ENCODE measurements at regions not wholly inside any gene's neighbourhood (a gene's known extent, or its start where the extent isn't known, plus 50 kb on each side); places are given as distances from the start of the nearest gene placed in this dataset.
"Not testable (repeated sequence)": the region's sequence is repeated elsewhere in the genome, so short reads cannot be mapped to it uniquely, and the experiment has no call there.

DNA sequence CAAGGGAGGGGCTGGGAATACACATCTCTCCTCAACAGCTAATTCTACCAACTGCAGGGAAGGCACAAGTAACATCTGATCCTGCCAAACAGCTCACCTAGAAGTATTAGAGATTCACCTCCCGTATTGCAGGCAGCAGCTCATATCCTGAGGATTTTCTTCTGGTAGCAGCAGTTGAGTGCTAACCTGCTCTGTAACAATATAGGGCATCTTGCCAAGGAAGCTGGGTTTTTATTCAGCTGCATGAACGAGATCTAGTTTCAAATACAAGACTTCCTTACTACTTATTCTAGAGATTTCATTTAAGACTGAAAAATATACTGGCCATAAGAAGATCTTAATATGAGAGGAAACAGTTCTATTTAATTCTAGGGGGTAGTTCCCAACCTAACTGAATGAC is 261.4 kb upstream of the USP15 start:
- Mint-ChIP-seq H3K27me3 (ENCODE audit: low read depth) (no peaks in the 10 kb centered on the region), H3K36me3 (ENCODE audit: insufficient read depth) (no peaks in the 10 kb centered on the region), H3K4me3 (no peak overlapping the region), H3K4me1 (ENCODE audit: low read depth) (no peaks in the 10 kb centered on the region), H3K9me3 (no peaks in the 10 kb centered on the region)
- ATAC-seq = no peak
- DNase-seq = no peak

DNA sequence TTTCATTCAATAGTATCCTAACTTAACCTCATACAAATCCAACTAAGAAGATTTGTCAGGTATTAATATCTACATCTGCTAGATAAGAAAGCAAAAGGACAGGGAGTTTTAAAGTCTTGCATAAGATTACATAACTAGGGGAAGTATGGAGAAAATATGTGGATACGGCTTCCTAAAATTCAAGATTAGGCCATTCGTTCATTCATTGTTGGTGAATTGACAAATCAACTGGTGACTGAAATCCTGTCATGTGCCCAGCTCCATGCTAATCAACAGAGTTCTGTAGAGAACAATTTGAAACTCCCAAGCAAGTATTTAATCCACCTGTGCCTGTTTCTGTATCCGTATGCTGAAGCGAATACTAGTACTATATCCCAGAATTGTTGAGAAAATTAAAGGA is 260.9 kb upstream of the USP15 start:
- no peak for ATAC-seq
- H3K36me3 Mint-ChIP-seq (ENCODE audit: insufficient read depth) = no peaks in the 10 kb centered on the region

GRCh38 chr12:62001424-62001823 is 258.8 kb upstream of the USP15 start:
- ATAC-seq (no peak), DNase-seq (no peak)
- no peaks in the 10 kb centered on the region for H3K4me1 Mint-ChIP-seq (ENCODE audit: low read depth)
- peaks cover 2% of the 10 kb centered on the region for H3K27me3 Mint-ChIP-seq (ENCODE audit: low read depth)
- H3K9me3 Mint-ChIP-seq = no peaks in the 10 kb centered on the region
- no peak overlapping the region for H3K4me3 Mint-ChIP-seq
- H3K36me3 Mint-ChIP-seq (ENCODE audit: insufficient read depth) = no peaks in the 10 kb centered on the region

More for the DNA sequence above, 260.9 kb upstream of the USP15 start:
- Mint-ChIP-seq H3K4me3 (no peak overlapping the region), H3K4me1 (ENCODE audit: low read depth) (no peaks in the 10 kb centered on the region), H3K27me3 (ENCODE audit: low read depth) (no peaks in the 10 kb centered on the region), H3K9me3 (no peaks in the 10 kb centered on the region)
- no peak for DNase-seq

GRCh38 chr12:62003226-62003625 is 257.0 kb upstream of the USP15 start:
- Mint-ChIP-seq H3K4me1 (ENCODE audit: low read depth) (no peaks in the 10 kb centered on the region), H3K27me3 (ENCODE audit: low read depth) (peaks cover 2% of the 10 kb centered on the region), H3K36me3 (ENCODE audit: insufficient read depth) (no peaks in the 10 kb centered on the region), H3K4me3 (no peak overlapping the region), H3K9me3 (no peaks in the 10 kb centered on the region)
- DNase-seq (no peak), ATAC-seq (no peak)

GRCh38 chr12:62003701-62004100 is 256.5 kb upstream of the USP15 start:
- H3K4me3 Mint-ChIP-seq = no peak overlapping the region
- no peaks in the 10 kb centered on the region for H3K9me3 Mint-ChIP-seq
- no peak for ATAC-seq
- H3K4me1 Mint-ChIP-seq (ENCODE audit: low read depth) = no peaks in the 10 kb centered on the region
- peaks cover 2% of the 10 kb centered on the region for H3K27me3 Mint-ChIP-seq (ENCODE audit: low read depth)
- DNase-seq = no peak
- H3K36me3 Mint-ChIP-seq (ENCODE audit: insufficient read depth) = no peaks in the 10 kb centered on the region

DNA sequence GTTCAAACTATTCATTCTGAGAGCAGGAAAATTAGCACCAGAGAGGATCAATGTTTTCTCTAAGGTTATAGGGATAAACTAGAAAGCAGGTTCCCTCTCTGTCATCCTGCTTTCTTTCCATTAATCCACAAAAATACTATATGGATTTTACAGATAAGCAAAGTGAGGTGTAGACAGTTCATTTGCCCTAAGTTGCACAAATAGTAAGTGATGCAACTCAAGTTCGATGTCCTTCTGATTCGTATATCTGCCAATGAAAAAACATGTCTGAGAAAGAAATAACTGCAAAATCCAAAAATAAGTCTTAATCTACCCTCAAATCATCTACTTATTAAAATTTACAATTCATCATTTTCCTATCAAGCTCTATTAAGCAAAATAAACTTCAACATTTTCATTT is 254.6 kb upstream of the USP15 start:
- DNase-seq = no peak
- ATAC-seq = no peak
- Mint-ChIP-seq H3K36me3 (ENCODE audit: insufficient read depth) (no peaks in the 10 kb centered on the region), H3K9me3 (no peaks in the 10 kb centered on the region), H3K4me1 (ENCODE audit: low read depth) (no peaks in the 10 kb centered on the region), H3K4me3 (no peak overlapping the region), H3K27me3 (ENCODE audit: low read depth) (peaks cover 2% of the 10 kb centered on the region)

GRCh38 chr12:62006076-62006732 is 254.0 kb upstream of the USP15 start:
- H3K4me3 Mint-ChIP-seq = no peak overlapping the region
- peaks cover 2% of the 10 kb centered on the region for H3K27me3 Mint-ChIP-seq (ENCODE audit: low read depth)
- no peaks in the 10 kb centered on the region for H3K36me3 Mint-ChIP-seq (ENCODE audit: insufficient read depth)
- DNase-seq (no peak), ATAC-seq (no peak)
- H3K9me3 Mint-ChIP-seq = no peaks in the 10 kb centered on the region
- H3K4me1 Mint-ChIP-seq (ENCODE audit: low read depth) = no peaks in the 10 kb centered on the region

DNA sequence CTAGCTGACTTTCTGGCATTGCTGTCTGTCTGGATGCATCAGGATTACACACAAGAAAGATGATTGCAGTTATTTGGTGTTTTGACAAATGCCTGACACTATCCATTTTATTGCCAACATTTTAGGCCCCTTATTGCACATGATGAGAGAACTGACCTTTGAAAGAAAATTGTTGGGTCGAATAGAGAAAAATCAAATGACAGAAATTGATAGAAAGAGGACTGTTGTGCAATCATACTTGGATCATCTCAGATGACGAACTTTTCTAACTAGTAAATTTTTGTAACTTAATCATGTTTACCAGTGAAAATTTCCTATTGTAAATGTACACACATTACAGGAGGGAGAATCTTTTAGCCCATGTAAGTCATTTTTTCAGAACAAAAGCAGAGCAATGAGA is 251.5 kb upstream of the USP15 start:
- no peak overlapping the region for H3K4me3 Mint-ChIP-seq
- H3K27me3 Mint-ChIP-seq (ENCODE audit: low read depth) = peaks cover 2% of the 10 kb centered on the region
- no peaks in the 10 kb centered on the region for H3K4me1 Mint-ChIP-seq (ENCODE audit: low read depth)
- H3K9me3 Mint-ChIP-seq = no peaks in the 10 kb centered on the region
- DNase-seq (no peak), ATAC-seq (no peak)
- H3K36me3 Mint-ChIP-seq (ENCODE audit: insufficient read depth) = no peaks in the 10 kb centered on the region

DNA sequence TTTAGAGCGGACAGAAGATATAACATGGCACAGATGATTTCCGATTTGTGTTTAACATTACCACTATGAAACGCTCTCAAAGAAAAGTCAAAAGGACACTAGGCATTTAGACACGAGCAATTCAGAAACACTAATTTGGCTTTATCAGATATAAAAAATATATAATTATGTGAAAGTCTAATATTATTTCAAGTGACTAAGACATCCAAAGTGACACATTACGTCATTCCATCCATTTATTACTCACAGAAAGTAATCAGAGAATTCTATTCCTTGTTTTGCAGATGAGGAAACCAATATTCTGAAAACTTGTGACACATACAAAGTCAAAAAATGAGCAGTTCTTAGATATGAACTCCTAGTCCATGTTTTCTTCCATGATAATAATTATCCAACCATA is 250.8 kb upstream of the USP15 start:
- peaks cover 2% of the 10 kb centered on the region for H3K27me3 Mint-ChIP-seq (ENCODE audit: low read depth)
- ATAC-seq = no peak
- no peak overlapping the region for H3K4me3 Mint-ChIP-seq
- H3K4me1 Mint-ChIP-seq (ENCODE audit: low read depth) = no peaks in the 10 kb centered on the region
- H3K9me3 Mint-ChIP-seq = no peaks in the 10 kb centered on the region
- no peak for DNase-seq
- H3K36me3 Mint-ChIP-seq (ENCODE audit: insufficient read depth) = no peaks in the 10 kb centered on the region

GRCh38 chr12:62010331-62010906 is 249.8 kb upstream of the USP15 start:
- not testable (repeated sequence) for H3K36me3 Mint-ChIP-seq (ENCODE audit: insufficient read depth); DNase-seq; H3K9me3 Mint-ChIP-seq; H3K4me3 Mint-ChIP-seq; ATAC-seq; H3K27me3 Mint-ChIP-seq (ENCODE audit: low read depth); H3K4me1 Mint-ChIP-seq (ENCODE audit: low read depth)

DNA sequence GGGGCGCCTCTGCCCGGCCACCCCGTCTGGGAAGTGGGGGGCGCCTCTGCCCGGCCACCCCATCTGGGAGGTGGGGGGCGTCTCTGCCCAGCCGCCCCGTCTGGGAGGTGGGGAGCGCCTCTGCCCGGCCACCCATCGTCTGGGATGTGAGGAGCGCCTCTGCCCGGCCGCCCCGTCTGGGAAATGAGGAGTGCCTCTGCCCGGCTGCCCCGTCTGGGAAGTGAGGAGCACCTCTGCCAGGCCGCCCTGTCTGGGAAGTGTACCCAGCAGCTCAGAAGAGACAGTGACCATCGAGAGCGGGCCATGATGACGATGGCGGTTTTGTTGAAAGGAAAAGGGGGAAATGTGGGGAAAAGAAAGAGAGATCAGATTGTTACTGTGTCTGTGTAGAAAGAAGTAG is 249.2 kb upstream of the USP15 start:
- not testable (repeated sequence) for ATAC-seq; DNase-seq; H3K27me3 Mint-ChIP-seq (ENCODE audit: low read depth)

DNA sequence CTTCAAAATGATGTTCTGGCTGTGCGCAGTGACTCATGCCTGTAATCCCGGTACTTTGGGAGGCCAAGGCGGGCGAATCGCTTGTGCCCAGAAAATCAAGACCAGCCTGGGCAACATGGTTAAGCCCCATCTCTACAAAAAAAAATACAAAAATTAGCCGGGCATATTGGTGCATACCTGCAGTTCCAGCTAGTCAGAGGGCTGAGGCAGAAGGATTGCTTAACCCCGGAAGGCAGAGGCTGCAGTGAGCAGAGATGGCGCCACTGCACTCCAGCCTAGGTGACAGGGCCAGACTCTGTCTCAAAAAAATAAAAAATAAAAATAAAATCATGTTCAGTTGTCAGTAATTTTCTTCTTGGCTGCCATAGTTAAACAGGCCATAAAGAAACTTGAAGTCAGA is 245.9 kb upstream of the USP15 start:
- ATAC-seq (no peak), DNase-seq (no peak)
- no peaks in the 10 kb centered on the region for H3K9me3 Mint-ChIP-seq
- no peaks in the 10 kb centered on the region for H3K4me1 Mint-ChIP-seq (ENCODE audit: low read depth)
- no peaks in the 10 kb centered on the region for H3K27me3 Mint-ChIP-seq (ENCODE audit: low read depth)
- no peak overlapping the region for H3K4me3 Mint-ChIP-seq
- no peaks in the 10 kb centered on the region for H3K36me3 Mint-ChIP-seq (ENCODE audit: insufficient read depth)

More for the DNA sequence above, 249.2 kb upstream of the USP15 start:
- not testable (repeated sequence) for H3K4me1 Mint-ChIP-seq (ENCODE audit: low read depth); H3K36me3 Mint-ChIP-seq (ENCODE audit: insufficient read depth); H3K4me3 Mint-ChIP-seq; H3K9me3 Mint-ChIP-seq

GRCh38 chr12:62016021-62016420 is 244.2 kb upstream of the USP15 start:
- no peak for ATAC-seq
- H3K9me3 Mint-ChIP-seq = no peaks in the 10 kb centered on the region
- no peaks in the 10 kb centered on the region for H3K36me3 Mint-ChIP-seq (ENCODE audit: insufficient read depth)
- no peak overlapping the region for H3K4me3 Mint-ChIP-seq
- DNase-seq = no peak
- H3K27me3 Mint-ChIP-seq (ENCODE audit: low read depth) = no peaks in the 10 kb centered on the region
- H3K4me1 Mint-ChIP-seq (ENCODE audit: low read depth) = no peaks in the 10 kb centered on the region

GRCh38 chr12:62021808-62022207 is 238.4 kb upstream of the USP15 start:
- H3K4me1 Mint-ChIP-seq (ENCODE audit: low read depth) = no peaks in the 10 kb centered on the region
- no peaks in the 10 kb centered on the region for H3K9me3 Mint-ChIP-seq
- DNase-seq (no peak), ATAC-seq (no peak)
- H3K36me3 Mint-ChIP-seq (ENCODE audit: insufficient read depth) = no peaks in the 10 kb centered on the region
- H3K4me3 Mint-ChIP-seq = no peak overlapping the region
- H3K27me3 Mint-ChIP-seq (ENCODE audit: low read depth) = no peaks in the 10 kb centered on the region

GRCh38 chr12:62028536-62028935 is 231.7 kb upstream of the USP15 start:
- H3K4me1 Mint-ChIP-seq (ENCODE audit: low read depth) = no peaks in the 10 kb centered on the region
- no peaks in the 10 kb centered on the region for H3K9me3 Mint-ChIP-seq
- ATAC-seq (no peak), DNase-seq (no peak)
- H3K4me3 Mint-ChIP-seq = no peak overlapping the region
- H3K27me3 Mint-ChIP-seq (ENCODE audit: low read depth) = no peaks in the 10 kb centered on the region
- H3K36me3 Mint-ChIP-seq (ENCODE audit: insufficient read depth) = no peaks in the 10 kb centered on the region

Measured in activated T-cell treated with anti-CD3 and anti-CD28 coated beads, Interleukin-2, amount 50 U/mL, for 4 hours (primary cell).